Smooth muscle cell (in vitro differentiated cells): ENCODE measurements at regions not wholly inside any gene's neighbourhood (a gene's known extent, or its start where the extent isn't known, plus 50 kb on each side); places are given as distances from the start of the nearest gene placed in this dataset.

Experiments used
- DNase-seq: peaks from one replicate; lab custom pipeline; 2025; ENCODE audit not compliant: unreplicated experiment; lab: John Stamatoyannopoulos, UW
- H2AFZ ChIP-seq: fragments of 200-600 bp; sonication (generic); 2 replicates; pipeline ENCODE4 v1.6.0; 2016; ENCODE audit warnings: antibody characterized with exemption, low read depth, mild to moderate bottlenecking
- H3F3A ChIP-seq: fragments of 200-600 bp; sonication (generic); 2 replicates; pipeline ENCODE4 v1.6.0; 2017; ENCODE audit warnings: antibody characterized with exemption, low read depth
- H3K27ac ChIP-seq: fragments of 200-600 bp; sonication (generic); 2 replicates; pipeline ENCODE4 v1.5.1; 2016; ENCODE audit warnings: low read depth, mild to moderate bottlenecking
- H3K27me3 ChIP-seq: fragments of 200-600 bp; sonication (generic); 2 replicates; pipeline ENCODE4 v1.6.1; 2016; ENCODE audit warnings: low read depth, mild to moderate bottlenecking
- H3K36me3 ChIP-seq: fragments of 200-600 bp; sonication (generic); 2 replicates; pipeline ENCODE4 v1.5.1; 2016; ENCODE audit warnings: low read depth
- H3K4me1 ChIP-seq: fragments of 200-600 bp; sonication (generic); 2 replicates; pipeline ENCODE4 v1.5.1; 2016; ENCODE audit warnings: low read depth
- H3K4me2 ChIP-seq: fragments of 200-600 bp; sonication (generic); 2 replicates; pipeline ENCODE4 v1.6.0; 2016; ENCODE audit warnings: mild to moderate bottlenecking
- H3K4me3 ChIP-seq: fragments of 200-600 bp; sonication (generic); 2 replicates; pipeline ENCODE4 v1.5.1; 2016; ENCODE audit warnings: mild to moderate bottlenecking
- H3K79me2 ChIP-seq: fragments of 200-600 bp; sonication (generic); 2 replicates; pipeline ENCODE4 v1.6.0; 2016; ENCODE audit warnings: low read depth, mild to moderate bottlenecking
- H3K9ac ChIP-seq: fragments of 200-600 bp; sonication (generic); 2 replicates; pipeline ENCODE4 v1.6.0; 2016; ENCODE audit warnings: low read depth
- H3K9me3 ChIP-seq: fragments of 200-600 bp; sonication (generic); replicated peaks from 2 replicates; pipeline ENCODE4 v1.5.1; 2016; ENCODE audit warnings: low read depth
- H4K20me1 ChIP-seq: fragments of 200-600 bp; sonication (generic); 2 replicates; pipeline ENCODE4 v1.6.0; 2016; ENCODE audit warnings: low read depth
- WGBS: methylation state at CpG from one replicate; pipeline ENCODE4 v1.1.7; 2016; ENCODE audit warnings: low lambda C conversion rate; 5-methylcytosine and 5-hydroxymethylcytosine counted together
- TF ChIP-seq, protein P1 (sequence below): fragments of 200-600 bp; sonication (generic); IDR thresholded peaks from 2 replicates; pipeline ENCODE4 v1.5.1; 2017; ENCODE audit warnings: borderline replicate concordance, mild to moderate bottlenecking, antibody characterized with exemption; ENCODE audit not compliant: insufficient read depth, poor library complexity, severe bottlenecking

GRCh38 chr7:68258609-68259008 is 1262.0 kb downstream of the TYW1 start:
- H3K4me1 ChIP-seq = no peaks in the 10 kb centered on the region
- WGBS = 64% methylated on average over 8 of the region's 8 CpGs
- no peaks in the 10 kb centered on the region for H3K79me2 ChIP-seq
- DNase-seq = no peak
- H3K27ac ChIP-seq = no peak overlapping the region
- no peak overlapping the region for H2AFZ ChIP-seq
- peaks cover 43% of the 10 kb centered on the region for H3K27me3 ChIP-seq
- H3K9me3 ChIP-seq = no peaks in the 10 kb centered on the region
- no peak overlapping the region for H3K4me3 ChIP-seq
- no peaks in the 10 kb centered on the region for H3F3A ChIP-seq
- no peak overlapping the region for H3K9ac ChIP-seq
- no peaks in the 10 kb centered on the region for H3K36me3 ChIP-seq
- TF ChIP-seq, protein P1, sequence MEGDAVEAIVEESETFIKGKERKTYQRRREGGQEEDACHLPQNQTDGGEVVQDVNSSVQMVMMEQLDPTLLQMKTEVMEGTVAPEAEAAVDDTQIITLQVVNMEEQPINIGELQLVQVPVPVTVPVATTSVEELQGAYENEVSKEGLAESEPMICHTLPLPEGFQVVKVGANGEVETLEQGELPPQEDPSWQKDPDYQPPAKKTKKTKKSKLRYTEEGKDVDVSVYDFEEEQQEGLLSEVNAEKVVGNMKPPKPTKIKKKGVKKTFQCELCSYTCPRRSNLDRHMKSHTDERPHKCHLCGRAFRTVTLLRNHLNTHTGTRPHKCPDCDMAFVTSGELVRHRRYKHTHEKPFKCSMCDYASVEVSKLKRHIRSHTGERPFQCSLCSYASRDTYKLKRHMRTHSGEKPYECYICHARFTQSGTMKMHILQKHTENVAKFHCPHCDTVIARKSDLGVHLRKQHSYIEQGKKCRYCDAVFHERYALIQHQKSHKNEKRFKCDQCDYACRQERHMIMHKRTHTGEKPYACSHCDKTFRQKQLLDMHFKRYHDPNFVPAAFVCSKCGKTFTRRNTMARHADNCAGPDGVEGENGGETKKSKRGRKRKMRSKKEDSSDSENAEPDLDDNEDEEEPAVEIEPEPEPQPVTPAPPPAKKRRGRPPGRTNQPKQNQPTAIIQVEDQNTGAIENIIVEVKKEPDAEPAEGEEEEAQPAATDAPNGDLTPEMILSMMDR = no peak
- H3K4me2 ChIP-seq = no peak overlapping the region
- H4K20me1 ChIP-seq = no peaks in the 10 kb centered on the region

DNA sequence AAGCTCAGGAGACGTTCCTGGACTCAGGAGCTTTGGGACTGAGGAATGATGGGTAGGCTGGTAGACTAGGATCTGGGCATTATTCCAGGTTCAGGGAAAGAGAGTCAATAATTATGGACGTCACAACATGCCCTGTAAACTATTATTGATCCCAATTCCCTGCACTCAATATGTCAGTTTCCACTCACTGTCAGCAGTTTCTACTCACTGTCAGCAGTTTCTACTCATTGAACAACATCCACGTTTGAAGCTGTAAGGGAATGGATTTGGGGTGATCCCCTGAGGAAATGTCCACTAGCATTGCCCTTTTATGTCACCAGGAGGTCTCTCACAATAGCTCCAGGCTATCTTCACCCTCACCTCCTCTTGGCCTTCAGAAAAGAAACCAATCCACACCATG is 1268.6 kb downstream of the TYW1 start:
- H3K4me3 ChIP-seq = no peak overlapping the region
- TF ChIP-seq, protein P1 = no peak
- no peaks in the 10 kb centered on the region for H3K79me2 ChIP-seq

DNA sequence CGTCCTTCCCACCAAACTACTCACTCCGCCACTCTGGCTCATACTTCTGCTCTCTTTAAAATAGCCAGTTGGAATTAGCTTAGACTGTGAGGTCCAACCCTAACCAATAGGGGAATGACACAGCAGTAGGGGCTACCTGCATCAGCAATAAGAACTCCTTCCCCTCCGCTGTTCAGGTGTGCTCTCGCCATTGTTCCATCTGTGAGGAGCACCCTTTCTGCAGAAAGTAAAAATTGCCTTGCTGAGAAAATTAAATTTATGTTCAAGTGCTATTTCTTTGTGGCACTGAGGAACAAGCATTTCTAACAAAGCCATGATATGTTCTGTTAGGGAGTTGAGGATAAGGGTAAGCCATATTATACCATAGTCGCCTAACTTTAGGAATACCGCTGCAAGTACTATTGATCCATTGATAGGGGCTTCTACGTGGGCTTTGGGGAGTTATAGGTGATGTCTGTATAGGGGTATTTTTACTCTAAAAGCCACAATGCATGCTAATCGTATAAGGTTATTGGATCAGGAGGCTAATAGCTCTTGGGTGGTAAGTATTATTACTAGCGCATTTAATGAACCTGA is 1269.5 kb downstream of the TYW1 start:
- H3K36me3 ChIP-seq = no peaks in the 10 kb centered on the region
- H2AFZ ChIP-seq = no peak overlapping the region
- TF ChIP-seq, protein P1 = no peak
- no peaks in the 10 kb centered on the region for H3K9me3 ChIP-seq
- H4K20me1 ChIP-seq = no peaks in the 10 kb centered on the region
- no peak overlapping the region for H3K4me2 ChIP-seq
- H3F3A ChIP-seq = peaks cover 3% of the 10 kb centered on the region
- H3K27me3 ChIP-seq = peaks cover 7% of the 10 kb centered on the region
- H3K4me1 ChIP-seq = no peaks in the 10 kb centered on the region
- H3K79me2 ChIP-seq = no peaks in the 10 kb centered on the region
- DNase-seq = no peak
- H3K4me3 ChIP-seq = no peak overlapping the region
- 86% methylated on average over 9 of the region's 9 CpGs for WGBS
- no peak overlapping the region for H3K27ac ChIP-seq
- no peak overlapping the region for H3K9ac ChIP-seq

More for the DNA sequence above, 1268.6 kb downstream of the TYW1 start:
- Histone ChIP-seq H3K27ac (no peak overlapping the region), H3K4me2 (no peak overlapping the region), H3K36me3 (no peaks in the 10 kb centered on the region), H3K9me3 (no peaks in the 10 kb centered on the region), H3F3A (peaks cover 3% of the 10 kb centered on the region), H3K9ac (no peak overlapping the region), H3K4me1 (no peaks in the 10 kb centered on the region), H3K27me3 (peaks cover 8% of the 10 kb centered on the region), H4K20me1 (no peaks in the 10 kb centered on the region), H2AFZ (no peak overlapping the region)
- 44% methylated on average over 3 of the region's 3 CpGs for WGBS
- no peak for DNase-seq

- Histone ChIP-seq H3F3A (peaks cover 3% of the 10 kb centered on the region), H3K9me3 (no peaks in the 10 kb centered on the region), H3K4me1 (no peaks in the 10 kb centered on the region), H4K20me1 (no peaks in the 10 kb centered on the region), H3K36me3 (no peaks in the 10 kb centered on the region), H2AFZ (no peak overlapping the region), H3K4me3 (no peak overlapping the region), H3K9ac (no peak overlapping the region), H3K79me2 (no peaks in the 10 kb centered on the region), H3K27ac (no peak overlapping the region), H3K4me2 (no peak overlapping the region), H3K27me3 (peaks cover 7% of the 10 kb centered on the region)
- DNase-seq = no peak
- TF ChIP-seq, protein P1 = no peak
- WGBS = 49% methylated on average over 2 of the region's 2 CpGs
These were observed 1270.9 kb downstream of the TYW1 start for GRCh38 chr7:68267486-68267885.
